Smooth muscle cell (in vitro differentiated cells): ENCODE measurements at regions not wholly inside any gene's neighbourhood (a gene's known extent, or its start where the extent isn't known, plus 50 kb on each side); places are given as distances from the start of the nearest gene placed in this dataset.

Experiments used
- DNase-seq: peaks from one replicate; lab custom pipeline; 2025; ENCODE audit not compliant: unreplicated experiment; lab: John Stamatoyannopoulos, UW
- H2AFZ ChIP-seq: fragments of 200-600 bp; sonication (generic); 2 replicates; pipeline ENCODE4 v1.6.0; 2016; ENCODE audit warnings: antibody characterized with exemption, low read depth, mild to moderate bottlenecking
- H3F3A ChIP-seq: fragments of 200-600 bp; sonication (generic); 2 replicates; pipeline ENCODE4 v1.6.0; 2017; ENCODE audit warnings: antibody characterized with exemption, low read depth
- H3K27ac ChIP-seq: fragments of 200-600 bp; sonication (generic); 2 replicates; pipeline ENCODE4 v1.5.1; 2016; ENCODE audit warnings: low read depth, mild to moderate bottlenecking
- H3K27me3 ChIP-seq: fragments of 200-600 bp; sonication (generic); 2 replicates; pipeline ENCODE4 v1.6.1; 2016; ENCODE audit warnings: low read depth, mild to moderate bottlenecking
- H3K36me3 ChIP-seq: fragments of 200-600 bp; sonication (generic); 2 replicates; pipeline ENCODE4 v1.5.1; 2016; ENCODE audit warnings: low read depth
- H3K4me1 ChIP-seq: fragments of 200-600 bp; sonication (generic); 2 replicates; pipeline ENCODE4 v1.5.1; 2016; ENCODE audit warnings: low read depth
- H3K4me2 ChIP-seq: fragments of 200-600 bp; sonication (generic); 2 replicates; pipeline ENCODE4 v1.6.0; 2016; ENCODE audit warnings: mild to moderate bottlenecking
- H3K4me3 ChIP-seq: fragments of 200-600 bp; sonication (generic); 2 replicates; pipeline ENCODE4 v1.5.1; 2016; ENCODE audit warnings: mild to moderate bottlenecking
- H3K79me2 ChIP-seq: fragments of 200-600 bp; sonication (generic); 2 replicates; pipeline ENCODE4 v1.6.0; 2016; ENCODE audit warnings: low read depth, mild to moderate bottlenecking
- H3K9ac ChIP-seq: fragments of 200-600 bp; sonication (generic); 2 replicates; pipeline ENCODE4 v1.6.0; 2016; ENCODE audit warnings: low read depth
- H3K9me3 ChIP-seq: fragments of 200-600 bp; sonication (generic); replicated peaks from 2 replicates; pipeline ENCODE4 v1.5.1; 2016; ENCODE audit warnings: low read depth
- H4K20me1 ChIP-seq: fragments of 200-600 bp; sonication (generic); 2 replicates; pipeline ENCODE4 v1.6.0; 2016; ENCODE audit warnings: low read depth
- WGBS: methylation state at CpG from one replicate; pipeline ENCODE4 v1.1.7; 2016; ENCODE audit warnings: low lambda C conversion rate; 5-methylcytosine and 5-hydroxymethylcytosine counted together
- TF ChIP-seq, protein P1 (sequence below): fragments of 200-600 bp; sonication (generic); IDR thresholded peaks from 2 replicates; pipeline ENCODE4 v1.5.1; 2017; ENCODE audit warnings: borderline replicate concordance, mild to moderate bottlenecking, antibody characterized with exemption; ENCODE audit not compliant: insufficient read depth, poor library complexity, severe bottlenecking

DNA sequence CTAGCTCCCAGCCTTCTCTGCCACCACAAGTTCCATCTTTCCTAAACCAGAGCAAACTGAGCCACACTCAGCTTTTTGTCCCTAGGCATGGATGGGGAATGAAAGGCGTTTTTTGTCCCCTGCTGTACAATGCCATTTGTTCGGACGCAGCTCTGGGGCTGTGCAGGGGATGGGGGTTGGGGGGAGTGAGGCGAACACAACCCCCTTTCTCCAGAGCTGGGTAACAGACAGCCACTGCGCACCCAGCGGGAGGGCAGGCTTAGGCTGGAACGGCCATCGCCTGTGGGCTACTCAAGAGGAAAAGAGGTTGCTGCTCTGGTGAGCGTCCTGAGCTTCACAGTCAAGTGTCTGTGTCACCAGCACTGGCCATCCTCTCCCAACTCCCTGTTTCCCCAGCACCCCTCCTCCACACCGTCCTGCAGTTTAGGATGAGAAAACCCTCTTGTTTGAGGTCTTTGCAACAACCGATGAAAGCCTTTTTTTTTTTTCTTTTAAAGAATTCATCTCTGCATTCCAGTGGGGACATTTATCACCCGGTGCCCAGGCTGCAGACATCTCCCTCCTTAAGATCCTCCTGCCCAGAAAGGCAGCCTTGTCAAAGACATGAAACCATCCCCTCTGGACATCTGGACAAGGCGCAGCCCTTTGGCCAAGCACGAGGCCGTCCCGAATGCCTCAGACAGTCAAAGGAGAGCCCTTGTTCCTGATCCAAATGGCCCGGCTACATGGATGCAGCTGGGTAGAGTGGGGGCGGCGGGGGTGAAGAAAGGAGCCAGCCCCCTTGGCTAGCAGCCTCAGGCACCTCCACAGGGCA, 419.6 kb downstream of the BCOR start:
- H3K27me3 ChIP-seq: no peaks in the 10 kb centered on the region
- no peaks in the 10 kb centered on the region for H3F3A ChIP-seq
- H4K20me1 ChIP-seq: no peaks in the 10 kb centered on the region
- DNase-seq: no peak
- no peak overlapping the region for H3K27ac ChIP-seq
- no peak overlapping the region for H2AFZ ChIP-seq
- TF ChIP-seq, protein P1, sequence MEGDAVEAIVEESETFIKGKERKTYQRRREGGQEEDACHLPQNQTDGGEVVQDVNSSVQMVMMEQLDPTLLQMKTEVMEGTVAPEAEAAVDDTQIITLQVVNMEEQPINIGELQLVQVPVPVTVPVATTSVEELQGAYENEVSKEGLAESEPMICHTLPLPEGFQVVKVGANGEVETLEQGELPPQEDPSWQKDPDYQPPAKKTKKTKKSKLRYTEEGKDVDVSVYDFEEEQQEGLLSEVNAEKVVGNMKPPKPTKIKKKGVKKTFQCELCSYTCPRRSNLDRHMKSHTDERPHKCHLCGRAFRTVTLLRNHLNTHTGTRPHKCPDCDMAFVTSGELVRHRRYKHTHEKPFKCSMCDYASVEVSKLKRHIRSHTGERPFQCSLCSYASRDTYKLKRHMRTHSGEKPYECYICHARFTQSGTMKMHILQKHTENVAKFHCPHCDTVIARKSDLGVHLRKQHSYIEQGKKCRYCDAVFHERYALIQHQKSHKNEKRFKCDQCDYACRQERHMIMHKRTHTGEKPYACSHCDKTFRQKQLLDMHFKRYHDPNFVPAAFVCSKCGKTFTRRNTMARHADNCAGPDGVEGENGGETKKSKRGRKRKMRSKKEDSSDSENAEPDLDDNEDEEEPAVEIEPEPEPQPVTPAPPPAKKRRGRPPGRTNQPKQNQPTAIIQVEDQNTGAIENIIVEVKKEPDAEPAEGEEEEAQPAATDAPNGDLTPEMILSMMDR: no peak
- no peaks in the 10 kb centered on the region for H3K79me2 ChIP-seq
- H3K4me2 ChIP-seq: no peak overlapping the region
- H3K9ac ChIP-seq: no peak overlapping the region
- H3K9me3 ChIP-seq: no peaks in the 10 kb centered on the region
- no peak overlapping the region for H3K4me3 ChIP-seq
- peaks cover 10% of the 10 kb centered on the region for H3K4me1 ChIP-seq
- no peaks in the 10 kb centered on the region for H3K36me3 ChIP-seq
- 67% methylated on average over 19 of the region's 19 CpGs for WGBS

DNA sequence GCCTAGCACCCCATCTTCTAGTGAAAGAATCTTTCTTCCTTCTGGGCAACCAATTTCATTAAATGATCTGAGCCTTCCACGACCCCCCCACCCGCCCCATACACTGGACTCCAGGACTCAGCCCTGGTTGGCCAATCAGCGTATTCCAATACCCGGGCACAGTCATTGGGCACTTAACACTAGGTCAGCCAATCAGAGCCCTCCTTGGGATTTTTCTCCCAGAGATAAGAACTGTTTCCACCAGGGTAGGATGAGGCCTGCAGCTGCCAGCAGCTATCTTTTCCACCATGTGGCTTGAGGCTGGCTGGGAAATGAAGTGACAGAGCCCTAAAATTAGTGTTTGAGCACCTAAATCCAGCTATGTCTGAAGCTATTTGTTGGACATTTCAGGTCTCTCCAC, 418.8 kb downstream of the BCOR start:
- 92% methylated on average over 4 of the region's 4 CpGs for WGBS

DNA sequence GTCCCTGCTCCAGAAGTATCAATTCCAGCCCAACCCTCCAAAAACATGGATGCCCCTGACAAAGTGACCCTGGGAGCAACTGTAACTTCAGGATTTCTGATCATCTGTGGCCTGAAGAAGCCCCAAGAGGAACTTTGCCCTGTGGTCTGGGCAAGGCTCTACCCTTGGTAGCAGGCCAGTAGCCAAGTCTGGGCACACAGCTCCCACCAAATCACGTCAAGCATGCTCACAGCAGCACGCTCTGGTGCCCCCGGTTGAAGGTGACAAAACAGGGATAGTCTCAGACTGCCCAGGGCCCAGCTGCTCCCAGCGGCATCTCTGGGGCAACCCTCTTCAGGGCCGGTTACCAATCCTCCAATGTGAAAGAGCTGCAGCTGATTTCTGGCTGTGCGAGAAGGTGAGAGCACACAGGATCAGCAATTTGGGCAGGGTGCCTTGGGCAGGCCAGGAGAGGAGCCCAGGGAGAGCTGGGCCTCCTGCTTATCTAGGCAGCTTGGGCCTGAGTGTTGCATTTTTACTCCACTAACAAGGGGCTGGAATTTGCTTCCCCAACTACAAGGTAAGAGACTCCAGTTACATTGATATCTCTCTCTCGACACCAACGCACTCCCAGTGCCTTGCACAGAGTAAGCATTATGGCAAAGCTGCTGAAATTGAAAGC, 418.1 kb downstream of the BCOR start:
- H3F3A ChIP-seq: no peaks in the 10 kb centered on the region
- no peaks in the 10 kb centered on the region for H4K20me1 ChIP-seq
- TF ChIP-seq, protein P1: no peak
- H3K79me2 ChIP-seq: no peaks in the 10 kb centered on the region
- H3K9ac ChIP-seq: no peak overlapping the region
- DNase-seq: no peak
- 96% methylated on average over 8 of the region's 8 CpGs for WGBS
- H3K27ac ChIP-seq: no peak overlapping the region
- peaks cover 10% of the 10 kb centered on the region for H3K4me1 ChIP-seq
- no peak overlapping the region for H3K4me2 ChIP-seq
- H3K27me3 ChIP-seq: no peaks in the 10 kb centered on the region
- no peak overlapping the region for H3K4me3 ChIP-seq
- H3K9me3 ChIP-seq: no peaks in the 10 kb centered on the region
- H2AFZ ChIP-seq: no peak overlapping the region
- H3K36me3 ChIP-seq: no peaks in the 10 kb centered on the region

More for the DNA sequence above, 418.8 kb downstream of the BCOR start:
- Histone ChIP-seq H4K20me1 (no peaks in the 10 kb centered on the region), H3K4me1 (peaks cover 10% of the 10 kb centered on the region), H3K27me3 (no peaks in the 10 kb centered on the region), H3K9ac (no peak overlapping the region), H3K79me2 (no peaks in the 10 kb centered on the region), H3F3A (no peaks in the 10 kb centered on the region), H3K27ac (no peak overlapping the region), H2AFZ (no peak overlapping the region), H3K36me3 (no peaks in the 10 kb centered on the region), H3K4me3 (no peak overlapping the region), H3K4me2 (no peak overlapping the region), H3K9me3 (no peaks in the 10 kb centered on the region)
- no peak for DNase-seq
- TF ChIP-seq, protein P1: no peak

DNA sequence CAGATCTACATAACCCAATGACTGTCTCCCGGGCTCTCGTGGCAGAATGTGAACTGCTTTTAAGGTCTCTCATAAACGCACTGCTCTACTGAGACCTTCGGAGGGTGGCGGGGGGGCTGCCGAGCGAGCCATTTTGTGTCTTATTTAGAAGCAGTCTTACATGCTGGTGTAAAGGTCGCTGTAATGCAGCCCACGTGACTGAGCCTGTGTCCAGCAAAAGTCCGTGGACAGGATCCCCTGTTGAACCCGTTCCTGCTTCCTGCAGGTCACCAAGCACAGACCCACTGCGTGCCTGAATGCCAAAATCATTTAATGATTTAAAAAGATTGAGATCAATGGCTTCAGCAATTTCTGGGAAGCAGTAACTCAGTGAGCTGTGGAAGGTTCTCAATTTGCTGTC, 415.9 kb downstream of the BCOR start:
- Histone ChIP-seq H3K27ac (no peak overlapping the region), H3K9me3 (no peaks in the 10 kb centered on the region), H3K4me1 (peaks cover 10% of the 10 kb centered on the region), H3F3A (no peaks in the 10 kb centered on the region), H3K36me3 (no peaks in the 10 kb centered on the region), H3K4me2 (no peak overlapping the region), H2AFZ (no peak overlapping the region), H3K79me2 (no peaks in the 10 kb centered on the region), H3K4me3 (no peak overlapping the region), H4K20me1 (no peaks in the 10 kb centered on the region), H3K27me3 (no peaks in the 10 kb centered on the region), H3K9ac (no peak overlapping the region)
- DNase-seq: no peak
- TF ChIP-seq, protein P1: no peak
- 83% methylated on average over 12 of the region's 12 CpGs for WGBS
